Smooth muscle cell (in vitro differentiated cells): ENCODE measurements at regions not wholly inside any gene's neighbourhood (a gene's known extent, or its start where the extent isn't known, plus 50 kb on each side); places are given as distances from the start of the nearest gene placed in this dataset.

ENCODE experiments used
- DNase-seq: peaks from one replicate; lab custom pipeline; 2025; ENCODE audit not compliant: unreplicated experiment; lab: John Stamatoyannopoulos, UW
- H2AFZ ChIP-seq: fragments of 200-600 bp; sonication (generic); 2 replicates; pipeline ENCODE4 v1.6.0; 2016; ENCODE audit warnings: antibody characterized with exemption, low read depth, mild to moderate bottlenecking
- H3F3A ChIP-seq: fragments of 200-600 bp; sonication (generic); 2 replicates; pipeline ENCODE4 v1.6.0; 2017; ENCODE audit warnings: antibody characterized with exemption, low read depth
- H3K27ac ChIP-seq: fragments of 200-600 bp; sonication (generic); 2 replicates; pipeline ENCODE4 v1.5.1; 2016; ENCODE audit warnings: low read depth, mild to moderate bottlenecking
- H3K27me3 ChIP-seq: fragments of 200-600 bp; sonication (generic); 2 replicates; pipeline ENCODE4 v1.6.1; 2016; ENCODE audit warnings: low read depth, mild to moderate bottlenecking
- H3K36me3 ChIP-seq: fragments of 200-600 bp; sonication (generic); 2 replicates; pipeline ENCODE4 v1.5.1; 2016; ENCODE audit warnings: low read depth
- H3K4me1 ChIP-seq: fragments of 200-600 bp; sonication (generic); 2 replicates; pipeline ENCODE4 v1.5.1; 2016; ENCODE audit warnings: low read depth
- H3K4me2 ChIP-seq: fragments of 200-600 bp; sonication (generic); 2 replicates; pipeline ENCODE4 v1.6.0; 2016; ENCODE audit warnings: mild to moderate bottlenecking
- H3K4me3 ChIP-seq: fragments of 200-600 bp; sonication (generic); 2 replicates; pipeline ENCODE4 v1.5.1; 2016; ENCODE audit warnings: mild to moderate bottlenecking
- H3K79me2 ChIP-seq: fragments of 200-600 bp; sonication (generic); 2 replicates; pipeline ENCODE4 v1.6.0; 2016; ENCODE audit warnings: low read depth, mild to moderate bottlenecking
- H3K9ac ChIP-seq: fragments of 200-600 bp; sonication (generic); 2 replicates; pipeline ENCODE4 v1.6.0; 2016; ENCODE audit warnings: low read depth
- H3K9me3 ChIP-seq: fragments of 200-600 bp; sonication (generic); replicated peaks from 2 replicates; pipeline ENCODE4 v1.5.1; 2016; ENCODE audit warnings: low read depth
- H4K20me1 ChIP-seq: fragments of 200-600 bp; sonication (generic); 2 replicates; pipeline ENCODE4 v1.6.0; 2016; ENCODE audit warnings: low read depth
- WGBS: methylation state at CpG from one replicate; pipeline ENCODE4 v1.1.7; 2016; ENCODE audit warnings: low lambda C conversion rate; 5-methylcytosine and 5-hydroxymethylcytosine counted together
- TF ChIP-seq, protein P1 (sequence below): fragments of 200-600 bp; sonication (generic); IDR thresholded peaks from 2 replicates; pipeline ENCODE4 v1.5.1; 2017; ENCODE audit warnings: borderline replicate concordance, mild to moderate bottlenecking, antibody characterized with exemption; ENCODE audit not compliant: insufficient read depth, poor library complexity, severe bottlenecking

GRCh38 chr7:26562841-26563240 is 271.2 kb downstream of the SNX10 start:
- Histone ChIP-seq H3K27me3 (no peaks in the 10 kb centered on the region), H4K20me1 (no peaks in the 10 kb centered on the region), H2AFZ (no peak overlapping the region), H3K36me3 (no peaks in the 10 kb centered on the region), H3K4me3 (no peak overlapping the region), H3K4me1 (no peaks in the 10 kb centered on the region), H3K4me2 (no peak overlapping the region), H3F3A (no peaks in the 10 kb centered on the region), H3K9me3 (no peaks in the 10 kb centered on the region), H3K9ac (no peak overlapping the region), H3K79me2 (no peaks in the 10 kb centered on the region), H3K27ac (no peak overlapping the region)
- DNase-seq: no peak
- TF ChIP-seq, protein P1, sequence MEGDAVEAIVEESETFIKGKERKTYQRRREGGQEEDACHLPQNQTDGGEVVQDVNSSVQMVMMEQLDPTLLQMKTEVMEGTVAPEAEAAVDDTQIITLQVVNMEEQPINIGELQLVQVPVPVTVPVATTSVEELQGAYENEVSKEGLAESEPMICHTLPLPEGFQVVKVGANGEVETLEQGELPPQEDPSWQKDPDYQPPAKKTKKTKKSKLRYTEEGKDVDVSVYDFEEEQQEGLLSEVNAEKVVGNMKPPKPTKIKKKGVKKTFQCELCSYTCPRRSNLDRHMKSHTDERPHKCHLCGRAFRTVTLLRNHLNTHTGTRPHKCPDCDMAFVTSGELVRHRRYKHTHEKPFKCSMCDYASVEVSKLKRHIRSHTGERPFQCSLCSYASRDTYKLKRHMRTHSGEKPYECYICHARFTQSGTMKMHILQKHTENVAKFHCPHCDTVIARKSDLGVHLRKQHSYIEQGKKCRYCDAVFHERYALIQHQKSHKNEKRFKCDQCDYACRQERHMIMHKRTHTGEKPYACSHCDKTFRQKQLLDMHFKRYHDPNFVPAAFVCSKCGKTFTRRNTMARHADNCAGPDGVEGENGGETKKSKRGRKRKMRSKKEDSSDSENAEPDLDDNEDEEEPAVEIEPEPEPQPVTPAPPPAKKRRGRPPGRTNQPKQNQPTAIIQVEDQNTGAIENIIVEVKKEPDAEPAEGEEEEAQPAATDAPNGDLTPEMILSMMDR: no peak
- WGBS: 76% methylated on average over 3 of the region's 3 CpGs

DNA sequence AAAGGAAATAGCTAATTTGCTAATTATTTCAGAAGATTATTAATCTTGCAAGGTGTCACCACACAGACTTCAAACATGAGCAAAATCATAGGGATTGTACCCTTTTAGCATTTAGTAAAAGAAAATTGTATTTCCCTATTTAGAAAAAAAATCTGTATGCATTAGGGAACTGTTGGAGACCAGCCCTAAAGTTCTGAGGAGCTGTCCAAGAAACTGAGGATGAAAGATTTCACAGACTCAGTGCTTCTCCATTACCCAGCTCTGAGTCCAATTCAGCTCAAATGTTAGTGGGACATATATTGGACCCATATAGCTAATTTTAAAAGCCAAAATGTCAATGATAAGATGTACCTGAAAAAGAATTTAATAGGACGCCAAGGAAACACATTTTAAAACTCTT is 271.7 kb downstream of the SNX10 start:
- no peak for DNase-seq
- no peaks in the 10 kb centered on the region for H3K36me3 ChIP-seq
- no peak overlapping the region for H3K27ac ChIP-seq
- 97% methylated on average over 1 of the region's 1 CpG for WGBS
- no peaks in the 10 kb centered on the region for H3K4me1 ChIP-seq
- H2AFZ ChIP-seq: no peak overlapping the region
- no peaks in the 10 kb centered on the region for H3K79me2 ChIP-seq
- H3F3A ChIP-seq: no peaks in the 10 kb centered on the region
- TF ChIP-seq, protein P1: no peak
- H4K20me1 ChIP-seq: no peaks in the 10 kb centered on the region
- no peak overlapping the region for H3K4me3 ChIP-seq
- H3K27me3 ChIP-seq: no peaks in the 10 kb centered on the region
- H3K9me3 ChIP-seq: no peaks in the 10 kb centered on the region
- H3K4me2 ChIP-seq: no peak overlapping the region
- H3K9ac ChIP-seq: no peak overlapping the region

DNA sequence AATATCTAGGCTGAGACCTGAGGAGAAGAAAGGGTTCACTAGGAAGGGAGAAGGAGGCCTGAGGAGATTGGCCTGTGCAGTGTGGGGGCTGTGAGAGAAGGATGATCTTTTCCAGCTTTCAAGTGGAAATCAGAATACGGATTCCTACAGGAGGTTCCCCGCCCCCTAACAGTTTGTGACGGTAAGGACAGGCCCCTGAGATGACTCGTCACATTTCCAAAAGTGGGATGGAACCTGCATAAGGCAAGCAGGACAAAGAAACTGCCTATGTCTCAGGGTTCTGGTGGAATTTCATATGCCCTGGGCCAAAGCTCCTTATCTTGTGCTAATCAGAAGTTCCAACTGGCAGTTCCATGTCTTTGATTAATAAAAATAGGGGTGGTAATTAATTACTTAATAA is 275.6 kb downstream of the SNX10 start:
- no peak overlapping the region for H3K27ac ChIP-seq
- H3K27me3 ChIP-seq: no peaks in the 10 kb centered on the region
- H3F3A ChIP-seq: no peaks in the 10 kb centered on the region
- H4K20me1 ChIP-seq: no peaks in the 10 kb centered on the region
- H3K79me2 ChIP-seq: no peaks in the 10 kb centered on the region
- no peaks in the 10 kb centered on the region for H3K4me1 ChIP-seq
- no peak overlapping the region for H3K4me3 ChIP-seq
- no peak overlapping the region for H2AFZ ChIP-seq
- DNase-seq: no peak
- WGBS: 48% methylated on average over 4 of the region's 4 CpGs
- no peaks in the 10 kb centered on the region for H3K36me3 ChIP-seq
- H3K9ac ChIP-seq: no peak overlapping the region
- H3K4me2 ChIP-seq: no peak overlapping the region
- TF ChIP-seq, protein P1: no peak
- no peaks in the 10 kb centered on the region for H3K9me3 ChIP-seq

GRCh38 chr7:26574476-26574875 is 282.8 kb downstream of the SNX10 start:
- no peaks in the 10 kb centered on the region for H3K36me3 ChIP-seq
- no peaks in the 10 kb centered on the region for H3F3A ChIP-seq
- no peaks in the 10 kb centered on the region for H4K20me1 ChIP-seq
- H3K4me3 ChIP-seq: no peak overlapping the region
- H3K9me3 ChIP-seq: no peaks in the 10 kb centered on the region
- H3K79me2 ChIP-seq: no peaks in the 10 kb centered on the region
- no peak overlapping the region for H2AFZ ChIP-seq
- H3K4me1 ChIP-seq: no peaks in the 10 kb centered on the region
- H3K9ac ChIP-seq: no peak overlapping the region
- no peak overlapping the region for H3K27ac ChIP-seq
- 86% methylated on average over 6 of the region's 6 CpGs for WGBS
- DNase-seq: no peak
- H3K27me3 ChIP-seq: no peaks in the 10 kb centered on the region
- no peak overlapping the region for H3K4me2 ChIP-seq
- TF ChIP-seq, protein P1: no peak
